Bone marrow (tissue), 2 donors: ENCODE measurements at regions not wholly inside any gene's neighbourhood (a gene's known extent, or its start where the extent isn't known, plus 50 kb on each side); places are given as distances from the start of the nearest gene placed in this dataset.
"Not testable (repeated sequence)": the region's sequence is repeated elsewhere in the genome, so short reads cannot be mapped to it uniquely, and the experiment has no call there.

Experiments used
- DNase-seq, 2 donors: peaks; one replicate each; lab custom pipeline; 2025; lab: John Stamatoyannopoulos, UW

DNA sequence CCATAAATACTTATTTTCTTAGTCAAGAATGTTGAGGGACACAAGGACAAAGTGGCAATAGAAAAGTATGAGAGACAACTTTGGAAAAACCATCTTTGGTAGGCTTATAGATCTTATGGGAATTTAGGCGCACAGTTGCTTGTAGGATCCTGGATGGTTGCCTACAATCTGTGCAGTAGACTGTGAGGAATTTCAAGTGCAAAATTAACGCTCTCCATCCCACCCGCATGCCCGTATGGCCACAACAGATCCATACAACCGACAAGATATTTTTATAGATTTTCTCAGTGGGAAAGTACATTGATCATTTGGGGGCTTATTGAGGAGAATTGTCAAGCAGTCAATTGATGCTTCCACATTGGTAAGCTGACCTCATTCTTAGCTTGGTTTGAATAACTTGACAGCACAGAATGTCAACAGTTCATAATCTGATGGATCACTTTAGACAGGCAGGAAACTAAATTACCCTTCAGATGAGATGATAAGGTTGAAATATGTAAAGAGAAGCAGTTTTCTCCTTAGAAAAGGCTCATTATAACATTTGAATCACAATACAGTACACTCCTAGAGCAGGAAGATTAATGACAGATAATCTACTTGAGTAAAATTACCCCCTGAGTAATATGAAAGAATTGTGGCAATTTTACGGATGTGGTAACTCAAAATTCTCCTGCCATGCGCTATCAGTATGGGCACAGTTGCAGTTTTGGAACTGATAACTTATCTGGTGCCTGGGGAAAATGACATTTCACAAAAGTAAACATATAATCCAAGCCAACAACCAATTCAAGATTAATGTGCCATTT is 479.7 kb downstream of the KIF20B start:
- DNase-seq: no peak

GRCh38 chr10:90192825-90193224 is 491.4 kb downstream of the KIF20B start:
- DNase-seq: no peak

- DNase-seq: no peak
Measured at GRCh38 chr10:90193240-90193985, 492.0 kb downstream of the KIF20B start.

- DNase-seq: no peak
Measured at GRCh38 chr10:90195288-90195840, 494.0 kb downstream of the KIF20B start.

DNA sequence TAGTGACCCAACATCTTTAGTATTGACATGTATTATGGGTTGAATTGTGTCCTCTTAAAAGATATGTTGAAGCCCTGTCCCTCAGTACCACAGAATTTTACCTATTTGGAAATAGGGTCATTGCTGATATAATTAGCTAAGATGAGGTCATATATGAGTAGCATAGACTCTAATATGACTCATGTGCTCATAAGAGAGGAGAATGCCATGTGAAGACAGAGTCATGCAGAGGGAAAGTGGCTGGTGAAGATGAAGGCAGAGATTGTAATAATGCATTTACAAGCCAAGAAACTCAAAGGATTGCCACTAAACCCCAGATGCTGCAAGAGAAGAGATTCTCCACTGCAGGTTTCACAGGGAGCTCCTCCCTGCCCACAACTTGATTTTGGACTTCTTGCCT is 496.4 kb downstream of the KIF20B start:
- no peak for DNase-seq

GRCh38 chr10:90199093-90199492 is 497.7 kb downstream of the KIF20B start:
- no peak for DNase-seq

DNA sequence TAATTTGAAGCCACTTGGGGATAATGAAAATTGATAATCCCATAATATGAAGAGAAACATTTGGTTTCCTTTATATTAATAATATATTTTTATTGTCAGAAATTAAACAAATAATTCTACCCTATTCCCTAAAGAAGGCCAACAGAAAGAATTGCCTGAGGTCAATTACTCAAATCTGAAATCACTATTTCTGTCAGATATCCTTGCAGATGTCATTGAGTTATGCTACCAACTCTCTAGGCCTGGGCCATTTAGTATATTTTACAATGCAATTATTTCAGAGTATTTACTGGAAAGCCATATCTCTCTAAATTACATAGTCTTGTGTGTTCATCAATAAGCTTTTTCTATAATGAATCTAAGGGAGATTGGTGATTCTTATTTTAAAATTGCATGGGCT is 498.1 kb downstream of the KIF20B start:
- DNase-seq: no peak

GRCh38 chr10:90204131-90204955 is 503.0 kb downstream of the KIF20B start:
- DNase-seq: no peak

GRCh38 chr10:90204956-90205314 is 503.5 kb downstream of the KIF20B start:
- no peak for DNase-seq

- DNase-seq: no peak
Measured at GRCh38 chr10:90205340-90205739, 503.9 kb downstream of the KIF20B start.

- DNase-seq: no peak
Measured at GRCh38 chr10:90213346-90213745, 512.0 kb downstream of the KIF20B start.

DNA sequence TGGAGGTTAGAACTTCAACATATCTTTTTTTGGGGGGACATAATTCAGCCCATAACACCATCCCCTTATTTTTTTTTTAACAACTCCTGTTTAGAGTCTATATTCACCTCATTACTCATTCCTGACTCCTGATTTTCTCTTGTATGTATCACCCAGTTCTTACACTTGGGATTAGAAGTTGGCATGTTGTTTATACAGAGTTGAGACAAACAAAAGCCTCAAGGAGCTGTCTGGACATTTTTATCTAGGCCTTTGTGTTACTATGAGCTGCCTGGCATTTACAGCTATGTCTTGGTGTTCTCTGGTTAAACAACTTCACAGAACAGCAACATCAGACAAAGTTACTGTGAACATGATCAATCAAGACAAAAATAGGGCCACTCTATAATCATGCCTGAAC is 517.5 kb downstream of the KIF20B start:
- no peak for DNase-seq

DNA sequence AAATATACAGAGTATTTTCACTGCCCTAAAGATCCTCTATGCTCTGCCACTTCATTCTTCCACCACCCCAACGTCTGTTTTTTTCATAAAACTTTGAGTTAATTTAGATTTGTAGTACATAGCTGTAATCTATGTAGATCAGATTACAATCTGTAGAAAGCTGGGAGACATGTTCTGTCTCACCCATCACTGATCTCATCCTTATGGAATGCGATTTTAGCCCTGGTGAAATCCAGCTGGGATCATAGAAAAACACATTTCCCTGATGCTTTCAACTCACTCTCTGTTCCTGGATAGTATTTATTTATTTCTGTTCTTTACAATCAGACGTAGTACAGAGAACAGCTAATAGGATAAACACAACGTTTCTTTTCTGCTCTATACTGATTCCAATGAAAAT is 521.0 kb downstream of the KIF20B start:
- no peak for DNase-seq

- no peak for DNase-seq
Measured at GRCh38 chr10:90222939-90223338, 521.5 kb downstream of the KIF20B start.

DNA sequence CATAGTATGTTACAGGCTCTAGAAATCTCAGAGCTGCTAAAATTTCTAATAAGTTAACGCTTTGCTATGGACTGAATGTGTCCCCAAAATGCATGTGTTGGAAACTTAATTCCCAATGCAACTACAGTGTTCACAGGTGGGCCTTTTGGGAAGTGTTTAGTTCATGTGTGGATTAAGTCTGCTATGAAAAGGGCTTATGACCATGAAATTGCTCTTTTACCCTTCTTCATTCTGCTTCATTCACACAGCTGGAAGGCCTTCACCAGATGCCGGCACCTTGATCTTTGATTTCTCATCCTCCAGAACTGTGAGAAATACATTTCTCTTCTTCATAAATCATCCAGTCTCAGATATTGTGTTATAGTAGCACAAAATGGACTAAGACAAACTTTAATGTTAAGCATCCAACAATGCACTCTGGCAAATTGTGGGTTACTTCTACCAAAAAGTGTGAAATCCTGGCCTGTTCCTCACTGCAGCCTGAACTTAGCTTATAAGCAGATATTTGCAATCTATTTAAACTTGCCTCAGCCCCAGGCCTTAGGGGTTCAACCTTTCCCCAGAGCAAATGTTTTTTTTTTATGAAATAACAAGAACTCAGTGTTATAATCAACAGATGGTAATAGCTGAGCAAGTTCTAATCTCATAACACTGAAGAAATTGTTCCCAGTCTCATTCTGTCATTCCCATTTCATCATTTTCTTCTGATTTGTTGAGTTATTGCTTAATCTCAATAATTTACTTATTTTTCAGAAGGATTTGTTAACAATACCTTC is 523.6 kb downstream of the KIF20B start:
- no peak for DNase-seq

DNA sequence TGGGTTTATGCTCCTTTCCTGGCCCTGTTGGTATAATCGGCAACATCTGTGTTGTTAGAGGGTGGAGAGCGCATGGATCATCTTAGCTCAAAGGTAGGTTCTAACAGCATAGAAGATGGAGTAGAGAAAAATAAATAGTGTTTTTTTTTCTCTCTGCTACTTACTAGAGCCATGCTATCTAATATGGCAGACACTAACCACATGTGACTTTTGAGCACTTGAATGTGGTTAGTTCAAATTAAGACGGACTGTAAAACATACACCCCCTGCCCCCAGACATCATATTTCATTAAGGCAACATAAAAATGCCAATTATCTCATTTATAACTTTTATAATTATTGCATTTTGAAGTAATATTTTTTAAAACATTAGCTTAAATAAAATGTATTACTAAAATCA is 525.1 kb downstream of the KIF20B start:
- no peak for DNase-seq

DNA sequence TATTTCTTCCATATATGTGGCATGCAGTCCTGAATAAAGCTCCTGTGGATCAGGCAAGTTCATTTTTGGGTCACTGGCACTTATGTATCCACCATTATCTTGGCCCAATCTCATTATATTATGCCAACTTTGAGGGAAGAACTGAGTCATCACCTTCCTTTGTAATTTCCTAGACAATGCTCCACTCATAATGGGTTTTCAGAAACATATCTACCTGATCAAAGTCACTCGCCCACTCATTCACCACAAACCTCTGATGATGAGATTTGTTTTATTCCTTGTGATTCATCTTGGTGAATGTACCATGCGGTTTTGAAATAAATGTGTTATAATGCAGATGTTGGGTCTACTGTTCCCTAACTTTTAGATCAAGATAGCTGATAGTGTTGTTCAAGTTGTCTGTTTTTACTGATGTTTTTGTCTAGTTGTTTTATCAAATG is 525.8 kb downstream of the KIF20B start:
- no peak for DNase-seq

- no peak for DNase-seq
Measured at GRCh38 chr10:90227786-90228185, 526.4 kb downstream of the KIF20B start.

GRCh38 chr10:90229486-90229885 is 528.1 kb downstream of the KIF20B start:
- DNase-seq: no peak

DNA sequence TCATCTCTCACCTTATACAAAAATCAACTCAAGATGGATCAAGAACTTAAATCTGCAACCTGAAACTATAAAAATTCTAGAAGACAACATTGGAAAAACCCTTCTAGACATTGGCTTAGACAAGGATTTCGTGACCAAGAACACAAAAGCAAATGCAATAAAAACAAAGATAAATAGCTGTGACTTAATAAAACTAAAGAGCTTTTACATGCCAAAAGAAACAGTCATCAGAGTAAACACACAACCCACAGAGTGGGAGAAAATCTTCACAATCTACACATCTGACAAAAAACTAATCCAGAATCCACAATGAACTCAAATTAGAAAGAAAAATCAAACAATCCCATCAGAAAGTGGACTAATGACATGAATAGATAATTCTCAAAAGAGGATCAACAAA is 532.4 kb downstream of the KIF20B start:
- not testable (repeated sequence) for DNase-seq

DNA sequence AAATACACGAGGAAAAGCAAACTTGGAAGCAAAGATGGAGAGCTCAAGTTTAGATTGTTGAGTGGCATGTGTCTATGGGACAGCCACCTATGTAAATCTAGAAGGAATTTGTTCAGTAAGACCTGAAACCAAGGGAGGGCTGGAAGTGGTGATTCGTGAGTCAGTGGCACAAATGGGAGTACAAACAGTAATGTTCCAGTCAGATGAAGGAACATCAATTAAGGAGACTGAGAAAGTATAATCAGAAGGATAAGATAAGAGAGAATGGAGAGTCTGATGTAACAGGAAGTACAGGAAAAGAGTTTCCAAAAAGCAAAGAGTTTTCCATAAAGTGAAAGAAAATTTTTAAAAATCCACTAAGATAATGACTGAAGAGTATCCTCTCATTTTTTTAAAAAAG is 544.2 kb downstream of the KIF20B start:
- DNase-seq: no peak

DNA sequence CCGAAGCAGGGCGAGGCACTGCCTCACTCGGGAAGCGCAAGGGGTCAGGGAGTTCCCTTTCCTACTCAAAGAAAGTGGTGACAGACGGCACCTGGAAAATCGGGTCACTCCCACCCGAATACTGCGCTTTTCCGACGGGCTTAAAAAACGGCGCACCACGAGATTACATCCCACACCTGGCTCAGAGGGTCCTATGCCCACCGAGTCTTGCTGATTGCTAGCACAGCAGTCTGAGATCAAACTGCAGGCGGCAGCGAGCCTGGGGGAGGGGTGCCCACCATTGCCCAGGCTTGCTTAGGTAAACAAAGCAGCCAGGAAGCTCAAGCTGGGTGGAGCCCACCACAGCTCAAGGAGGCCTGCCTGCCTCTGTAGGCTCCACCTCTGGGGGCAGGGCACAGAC is 549.4 kb downstream of the KIF20B start:
- not testable (repeated sequence) for DNase-seq
